ENCODE measurements at regions not wholly inside any gene's neighbourhood (a gene's known extent, or its start where the extent isn't known, plus 50 kb on each side); places are given as distances from the start of the nearest gene placed in this dataset.

- TF ChIP-seq CTCF (IDR thresholded peaks at IDR 0.05): no peak
- TF ChIP-seq POLR2A (IDR thresholded peaks at IDR 0.05): no peak
Measured at GRCh38 chr4:158036998-158037397, 135.8 kb downstream of the GASK1B start.
